Choroid plexus epithelial cell (primary cell): ENCODE measurements at regions not wholly inside any gene's neighbourhood (a gene's known extent, or its start where the extent isn't known, plus 50 kb on each side); places are given as distances from the start of the nearest gene placed in this dataset.

Experiments
- DNase-seq: peaks from one replicate; pipeline ENCODE4 v3.0.0-alpha.2; 2010; ENCODE audit warnings: low read depth
- H3K4me3 ChIP-seq: 2 replicates; pipeline ENCODE4 v1.5.1; 2011; ENCODE audit warnings: low read depth, mild to moderate bottlenecking, control low read depth, low read length, moderate library complexity
- TF ChIP-seq, protein P1 (sequence below): conservative IDR thresholded peaks from 2 replicates; pipeline ENCODE4 v1.5.1; 2011; ENCODE audit warnings: low read depth, mild to moderate bottlenecking, control low read depth, inconsistent platforms, low read length, moderate library complexity

DNA sequence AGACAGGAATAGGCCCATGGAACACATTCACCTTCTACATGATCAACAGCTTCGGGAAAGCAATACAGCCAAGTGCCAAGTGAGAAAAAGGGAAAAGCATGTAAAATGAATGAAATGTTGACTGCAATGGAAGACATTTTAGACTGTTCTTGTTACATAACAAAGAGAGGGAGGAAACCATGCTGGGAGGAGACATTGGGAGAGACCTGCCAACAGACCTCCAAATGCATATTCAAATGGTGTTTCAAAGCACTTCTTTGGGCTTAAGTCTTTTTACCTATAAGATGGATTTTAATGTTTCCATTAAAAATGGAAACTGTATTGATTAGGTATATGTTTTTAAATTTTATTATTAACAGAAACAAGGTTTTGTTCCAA, 350.0 kb upstream of the THBS1 start:
- TF ChIP-seq, protein P1, sequence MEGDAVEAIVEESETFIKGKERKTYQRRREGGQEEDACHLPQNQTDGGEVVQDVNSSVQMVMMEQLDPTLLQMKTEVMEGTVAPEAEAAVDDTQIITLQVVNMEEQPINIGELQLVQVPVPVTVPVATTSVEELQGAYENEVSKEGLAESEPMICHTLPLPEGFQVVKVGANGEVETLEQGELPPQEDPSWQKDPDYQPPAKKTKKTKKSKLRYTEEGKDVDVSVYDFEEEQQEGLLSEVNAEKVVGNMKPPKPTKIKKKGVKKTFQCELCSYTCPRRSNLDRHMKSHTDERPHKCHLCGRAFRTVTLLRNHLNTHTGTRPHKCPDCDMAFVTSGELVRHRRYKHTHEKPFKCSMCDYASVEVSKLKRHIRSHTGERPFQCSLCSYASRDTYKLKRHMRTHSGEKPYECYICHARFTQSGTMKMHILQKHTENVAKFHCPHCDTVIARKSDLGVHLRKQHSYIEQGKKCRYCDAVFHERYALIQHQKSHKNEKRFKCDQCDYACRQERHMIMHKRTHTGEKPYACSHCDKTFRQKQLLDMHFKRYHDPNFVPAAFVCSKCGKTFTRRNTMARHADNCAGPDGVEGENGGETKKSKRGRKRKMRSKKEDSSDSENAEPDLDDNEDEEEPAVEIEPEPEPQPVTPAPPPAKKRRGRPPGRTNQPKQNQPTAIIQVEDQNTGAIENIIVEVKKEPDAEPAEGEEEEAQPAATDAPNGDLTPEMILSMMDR = no peak
- no peak overlapping the region for H3K4me3 ChIP-seq
- no peak for DNase-seq

DNA sequence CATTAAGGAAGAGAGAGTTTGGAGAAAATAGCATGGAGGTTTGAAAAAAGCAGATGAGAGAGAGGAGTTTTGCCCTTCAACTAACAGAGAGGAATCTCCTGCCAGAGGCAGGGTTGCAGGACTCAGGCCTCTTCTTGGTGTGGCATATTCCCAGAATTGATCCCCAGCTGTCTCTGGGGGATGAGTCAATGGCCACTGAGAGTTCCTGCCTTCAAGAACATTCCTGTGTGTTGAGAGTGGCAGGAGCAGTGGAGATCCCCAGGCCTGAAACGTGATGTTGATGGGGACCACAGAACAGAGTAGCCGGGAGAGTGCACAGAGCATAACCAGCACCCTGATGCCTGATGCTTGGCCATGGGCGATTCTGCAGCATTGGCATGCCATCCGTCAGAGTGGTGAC, 348.4 kb upstream of the THBS1 start:
- no peak overlapping the region for H3K4me3 ChIP-seq
- TF ChIP-seq, protein P1 = no peak
- DNase-seq = peak; percentile 67

DNA sequence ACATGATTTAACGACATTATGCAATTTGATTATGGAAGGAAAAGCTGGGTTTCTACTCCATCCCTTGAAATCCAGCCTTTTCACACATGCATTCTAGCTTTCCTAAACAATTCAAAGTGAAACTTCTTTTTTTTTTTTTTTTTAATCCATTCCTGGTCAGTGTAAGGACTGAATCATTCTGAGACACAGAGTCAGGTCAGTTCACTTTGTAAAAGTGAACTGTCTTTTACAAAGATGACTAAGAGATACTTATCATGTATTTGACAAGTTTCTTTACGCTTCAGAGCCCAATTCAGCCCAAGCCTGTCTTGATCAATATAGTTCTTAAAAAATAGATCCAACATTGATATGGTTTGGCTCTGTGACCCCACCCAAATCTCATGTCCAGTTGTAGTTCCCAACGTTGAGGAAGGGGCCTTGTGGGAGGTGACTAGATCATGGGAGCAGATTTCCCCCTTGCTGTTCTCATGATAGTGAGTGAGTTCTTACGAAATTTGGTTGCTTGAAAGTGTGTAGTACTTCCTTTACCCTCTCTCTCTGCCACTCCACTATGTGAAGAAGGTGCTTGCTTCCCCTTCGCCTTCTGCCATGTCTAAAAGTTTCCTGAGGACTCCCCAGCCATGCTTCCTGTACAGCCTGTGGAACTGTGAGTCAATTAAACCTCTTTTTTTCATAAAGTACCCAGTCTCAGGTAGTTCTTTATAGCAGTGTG, 345.6 kb upstream of the THBS1 start:
- H3K4me3 ChIP-seq = no peak overlapping the region
- TF ChIP-seq, protein P1 = no peak
- peak; percentile 48 for DNase-seq

DNA sequence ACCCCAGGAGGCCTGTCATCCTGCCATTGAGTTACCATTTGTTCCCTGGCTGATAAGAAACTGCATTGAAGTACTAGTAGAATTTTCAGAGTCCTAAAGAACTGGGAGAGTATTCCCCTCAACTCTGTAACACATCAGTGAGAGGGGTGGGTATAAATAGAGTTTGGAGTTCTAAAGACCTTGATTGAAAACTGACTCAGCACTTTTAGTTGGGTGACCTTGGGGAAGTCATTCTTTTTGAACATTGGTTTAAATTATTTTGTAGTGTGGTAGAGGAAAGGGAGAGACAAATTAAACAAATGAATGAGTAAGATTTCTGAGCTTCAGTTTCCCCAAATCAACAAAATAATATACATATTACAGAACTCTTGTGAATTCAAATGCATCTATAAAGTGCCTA, 344.5 kb upstream of the THBS1 start:
- TF ChIP-seq, protein P1 = no peak
- no peak for DNase-seq
- no peak overlapping the region for H3K4me3 ChIP-seq

DNA sequence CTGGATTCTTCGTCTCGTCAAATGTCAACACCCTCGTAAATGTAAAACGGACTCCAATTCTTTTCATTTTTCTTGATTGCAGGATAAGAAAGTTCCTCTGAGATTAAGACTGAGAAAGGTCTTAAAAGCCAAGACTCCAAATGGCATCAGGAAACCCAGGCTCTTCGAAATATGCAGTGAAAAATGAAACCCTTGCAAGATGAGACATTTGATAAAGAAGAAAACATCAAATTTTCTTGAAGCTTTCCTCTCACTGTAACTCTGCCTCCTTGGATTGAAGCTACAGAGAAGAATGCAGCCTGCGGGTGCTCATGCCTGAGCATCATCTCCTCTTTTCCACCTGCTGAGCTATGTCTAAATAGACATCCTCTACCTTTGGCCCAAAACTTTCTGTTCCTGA, 342.4 kb upstream of the THBS1 start:
- TF ChIP-seq, protein P1 = no peak
- no peak overlapping the region for H3K4me3 ChIP-seq
- DNase-seq = no peak

DNA sequence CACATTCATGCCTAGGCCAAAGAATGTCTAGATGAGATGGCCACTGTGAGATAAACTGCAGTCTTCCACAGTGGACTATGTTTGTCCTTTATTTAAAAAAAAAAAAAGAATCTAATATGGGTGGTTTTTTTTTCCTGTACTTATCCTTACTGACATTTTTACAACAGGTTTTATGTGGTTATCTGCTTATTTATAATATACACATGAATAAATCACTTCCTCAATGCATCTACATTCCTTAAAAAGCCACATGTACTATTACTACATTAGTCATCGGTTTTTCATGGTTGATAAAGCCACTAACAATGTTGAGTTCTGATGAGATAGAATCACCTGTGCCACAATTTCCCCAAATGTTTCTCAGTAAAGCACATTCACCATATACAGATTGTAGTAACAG, 341.3 kb upstream of the THBS1 start:
- peak; percentile 40 for DNase-seq
- TF ChIP-seq, protein P1 = no peak
- H3K4me3 ChIP-seq = no peak overlapping the region

DNA sequence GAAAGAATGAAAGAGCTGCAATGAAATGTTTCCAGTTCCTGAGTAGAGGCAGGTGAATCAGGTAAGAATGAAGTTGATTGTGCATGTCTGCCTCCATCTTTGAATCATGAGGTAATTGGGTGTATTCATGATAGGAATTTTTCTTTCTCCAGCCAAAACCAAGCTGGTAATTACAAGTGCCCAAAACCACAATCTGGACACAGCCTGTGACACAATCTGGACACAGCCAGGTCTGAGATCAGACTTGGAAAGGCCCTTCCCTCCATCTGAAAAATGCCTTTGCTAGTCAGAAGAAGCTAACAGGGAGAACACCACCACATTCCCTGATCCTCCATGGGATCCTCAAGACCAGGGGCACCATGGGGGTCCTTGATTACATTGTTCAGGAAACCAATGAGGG, 338.5 kb upstream of the THBS1 start:
- no peak for DNase-seq
- no peak overlapping the region for H3K4me3 ChIP-seq
- TF ChIP-seq, protein P1 = no peak
